Activated effector memory CD4-positive, alpha-beta T cell treated with anti-CD3 and anti-CD28 coated beads, Interleukin-2, amount 50 U/mL, for 16 hours (primary cell): ENCODE measurements at regions not wholly inside any gene's neighbourhood (a gene's known extent, or its start where the extent isn't known, plus 50 kb on each side); places are given as distances from the start of the nearest gene placed in this dataset.

Experiments used
- DNase-seq: peaks from one replicate; pipeline ENCODE4 v3.0.0-alpha.2; 2020

DNA sequence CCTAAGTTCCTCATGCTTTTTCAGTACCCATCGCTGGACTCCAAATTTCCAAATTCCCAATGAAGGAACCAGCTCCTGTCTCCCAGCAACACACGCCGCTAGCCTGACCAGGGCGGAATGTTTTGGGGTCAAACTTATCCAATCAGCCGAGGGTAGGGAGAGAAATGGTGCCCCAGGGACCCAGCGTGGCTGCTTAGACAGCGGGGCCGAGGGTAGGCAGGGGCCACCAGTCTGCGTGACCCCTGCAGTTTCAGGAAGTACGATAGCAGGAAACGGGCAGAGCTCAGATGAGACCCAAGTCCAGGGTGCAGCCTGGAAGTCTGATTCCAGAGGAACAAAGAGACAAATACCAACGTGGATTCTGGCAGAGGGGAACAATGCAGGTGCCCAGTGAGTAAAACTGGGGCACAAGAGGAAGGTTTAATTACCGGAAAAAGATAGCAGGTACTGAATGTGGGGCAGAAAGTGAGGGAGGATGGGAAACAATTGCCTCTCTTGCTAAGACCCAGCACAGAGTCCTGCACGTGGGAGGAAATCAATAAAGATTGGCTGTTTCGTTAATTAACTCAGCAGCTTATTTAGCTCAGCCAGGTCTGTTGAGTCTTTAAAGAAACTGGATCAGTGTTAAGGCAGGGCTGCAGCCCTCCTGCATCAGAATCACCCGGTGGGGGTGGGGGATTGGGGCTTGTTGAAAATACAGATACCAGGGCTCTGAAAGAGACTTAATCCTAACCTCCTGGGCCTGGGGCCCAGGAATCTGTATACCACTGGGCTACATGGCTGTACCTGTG is 50.4 kb upstream of the NFE2L3 start:
- no peak for DNase-seq

DNA sequence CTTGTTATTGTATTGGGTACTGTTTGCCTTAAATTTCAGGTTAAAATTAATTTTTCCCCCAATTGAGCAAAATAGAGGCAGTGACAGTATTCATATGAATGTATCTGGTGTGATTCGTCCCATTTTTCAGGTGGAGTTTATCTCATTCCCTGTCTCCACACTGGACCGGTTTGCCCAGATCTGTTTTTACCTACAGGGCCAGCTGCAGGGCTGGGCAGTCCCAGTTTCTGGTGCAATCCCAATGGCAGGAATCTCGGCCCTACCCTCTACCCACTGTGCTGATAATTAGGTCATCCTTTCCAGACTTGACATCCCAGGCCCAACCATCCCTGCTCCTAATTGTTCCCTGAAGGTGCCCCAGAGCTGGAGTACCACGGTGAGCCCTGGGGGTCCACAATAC is 49.8 kb upstream of the NFE2L3 start:
- no peak for DNase-seq
